ENCODE measurements at regions not wholly inside any gene's neighbourhood (a gene's known extent, or its start where the extent isn't known, plus 50 kb on each side); places are given as distances from the start of the nearest gene placed in this dataset.

DNA sequence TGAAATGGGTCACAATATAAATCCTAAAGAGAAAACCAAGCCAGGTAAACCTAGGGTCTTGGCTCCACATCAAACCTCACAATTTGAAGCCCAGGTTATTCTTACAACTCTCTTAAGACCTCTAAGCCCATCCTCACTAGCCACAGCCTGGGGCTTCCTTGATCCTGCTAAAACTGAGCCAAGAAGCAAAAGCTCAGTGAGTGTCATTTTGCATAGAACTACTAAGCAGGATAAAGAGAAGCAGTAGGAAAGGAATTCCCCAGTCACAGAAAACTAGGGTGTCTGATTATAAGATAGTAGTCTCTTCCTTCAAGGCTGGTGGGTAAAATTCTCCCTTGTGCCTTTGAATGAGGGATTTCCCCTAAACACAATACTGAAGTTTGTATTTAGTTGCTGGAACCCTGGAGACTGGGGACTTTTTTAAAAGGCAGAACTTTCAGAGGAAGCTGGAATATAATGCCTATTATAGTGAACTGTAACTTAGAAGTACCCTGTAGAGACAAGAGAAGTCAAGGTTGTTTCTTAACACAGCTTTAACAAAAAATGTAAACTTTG, 196.6 kb upstream of the KIAA1217 start:
- H3K9me3 Mint-ChIP-seq: peaks cover 21% of the 10 kb centered on the region
- H3K27ac Mint-ChIP-seq: no peak overlapping the region
- TF ChIP-seq, protein P1, sequence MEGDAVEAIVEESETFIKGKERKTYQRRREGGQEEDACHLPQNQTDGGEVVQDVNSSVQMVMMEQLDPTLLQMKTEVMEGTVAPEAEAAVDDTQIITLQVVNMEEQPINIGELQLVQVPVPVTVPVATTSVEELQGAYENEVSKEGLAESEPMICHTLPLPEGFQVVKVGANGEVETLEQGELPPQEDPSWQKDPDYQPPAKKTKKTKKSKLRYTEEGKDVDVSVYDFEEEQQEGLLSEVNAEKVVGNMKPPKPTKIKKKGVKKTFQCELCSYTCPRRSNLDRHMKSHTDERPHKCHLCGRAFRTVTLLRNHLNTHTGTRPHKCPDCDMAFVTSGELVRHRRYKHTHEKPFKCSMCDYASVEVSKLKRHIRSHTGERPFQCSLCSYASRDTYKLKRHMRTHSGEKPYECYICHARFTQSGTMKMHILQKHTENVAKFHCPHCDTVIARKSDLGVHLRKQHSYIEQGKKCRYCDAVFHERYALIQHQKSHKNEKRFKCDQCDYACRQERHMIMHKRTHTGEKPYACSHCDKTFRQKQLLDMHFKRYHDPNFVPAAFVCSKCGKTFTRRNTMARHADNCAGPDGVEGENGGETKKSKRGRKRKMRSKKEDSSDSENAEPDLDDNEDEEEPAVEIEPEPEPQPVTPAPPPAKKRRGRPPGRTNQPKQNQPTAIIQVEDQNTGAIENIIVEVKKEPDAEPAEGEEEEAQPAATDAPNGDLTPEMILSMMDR (IDR thresholded peaks at IDR 0.05): no peak
- no peak overlapping the region for H3K4me3 Mint-ChIP-seq
- no peak for DNase-seq
- no peaks in the 10 kb centered on the region for H3K4me1 Mint-ChIP-seq (ENCODE audit: low read depth)
- no peaks in the 10 kb centered on the region; the same call in 1 of the 2 replicates for H3K27me3 Mint-ChIP-seq (ENCODE audit: insufficient read depth)
- H3K36me3 Mint-ChIP-seq (ENCODE audit: low read depth): no peaks in the 10 kb centered on the region

DNA sequence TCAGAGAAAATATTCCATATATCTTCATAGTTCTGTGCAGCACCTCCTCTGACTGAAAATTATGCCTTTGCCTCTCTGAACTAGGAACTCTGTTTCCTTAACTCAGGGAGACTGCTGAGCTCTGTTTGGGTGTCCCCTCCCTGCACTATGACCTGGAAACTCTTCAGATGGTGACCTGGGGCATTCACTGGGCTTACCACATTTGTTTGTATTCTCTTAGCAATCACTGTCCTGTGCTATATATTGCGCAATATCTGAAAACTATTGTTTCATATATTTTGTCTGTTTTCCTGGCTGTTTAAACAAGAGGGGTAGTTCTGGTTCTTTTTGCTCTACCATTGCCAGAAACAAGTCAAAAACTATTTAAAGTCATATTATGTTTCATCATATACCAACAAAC, 181.8 kb upstream of the KIAA1217 start:
- TF ChIP-seq, protein P1 (IDR thresholded peaks at IDR 0.05): no peak
- peaks cover 21% of the 10 kb centered on the region for H3K9me3 Mint-ChIP-seq
- no peaks in the 10 kb centered on the region; the same call in 1 of the 2 replicates for H3K36me3 Mint-ChIP-seq (ENCODE audit: low read depth)
- H3K4me3 Mint-ChIP-seq: no peak overlapping the region
- H3K27me3 Mint-ChIP-seq (ENCODE audit: insufficient read depth): no peaks in the 10 kb centered on the region
- no peak for DNase-seq
- no peak overlapping the region for H3K27ac Mint-ChIP-seq
- H3K4me1 Mint-ChIP-seq (ENCODE audit: low read depth): no peaks in the 10 kb centered on the region

DNA sequence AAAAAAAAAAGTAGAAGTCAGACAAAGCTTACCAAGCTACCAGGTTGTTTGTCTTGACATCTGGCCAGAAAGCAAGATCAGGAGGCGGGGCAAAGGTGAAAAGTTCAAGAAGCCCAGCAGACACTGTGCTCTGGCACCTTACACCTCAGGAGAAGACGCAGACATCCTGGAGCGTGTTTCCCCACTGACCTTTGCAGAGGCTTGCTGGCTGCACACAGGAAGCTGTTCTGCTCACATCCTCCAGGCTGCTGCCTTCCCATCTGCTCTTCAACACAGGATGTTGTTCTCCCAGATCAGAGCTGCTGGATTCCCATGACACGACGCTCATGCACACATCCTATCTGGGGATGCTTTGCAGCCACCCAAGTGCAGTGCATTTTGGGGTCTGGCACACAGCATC, 174.4 kb upstream of the KIAA1217 start:
- H3K27me3 Mint-ChIP-seq (ENCODE audit: insufficient read depth): no peaks in the 10 kb centered on the region
- H3K36me3 Mint-ChIP-seq (ENCODE audit: low read depth): peaks cover 5% of the 10 kb centered on the region
- DNase-seq: no peak
- no peaks in the 10 kb centered on the region for H3K4me1 Mint-ChIP-seq (ENCODE audit: low read depth)
- no peak overlapping the region for H3K4me3 Mint-ChIP-seq
- peaks cover 51% of the 10 kb centered on the region for H3K9me3 Mint-ChIP-seq
- H3K27ac Mint-ChIP-seq: no peak overlapping the region
- TF ChIP-seq, protein P1 (IDR thresholded peaks at IDR 0.05): no peak

DNA sequence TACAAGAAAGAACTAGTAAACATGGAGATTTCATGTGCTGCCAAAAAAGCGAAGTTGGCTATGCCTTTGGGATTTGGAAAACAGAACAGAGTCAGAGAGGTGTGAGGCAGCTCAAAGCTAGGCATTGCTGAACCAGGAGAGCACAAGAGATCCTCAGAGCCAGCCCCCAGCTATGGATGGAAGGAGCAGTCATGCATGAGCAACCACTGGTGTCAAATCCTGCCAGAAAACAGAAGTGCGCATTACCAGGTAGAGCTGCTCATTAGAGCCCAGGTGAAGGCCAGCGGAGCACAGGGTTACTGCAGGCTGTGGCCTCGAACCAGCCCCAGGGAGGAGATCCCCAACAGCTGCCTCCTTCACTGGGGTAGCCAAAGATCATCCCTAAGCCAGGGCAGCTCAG, 173.2 kb upstream of the KIAA1217 start:
- no peak overlapping the region for H3K27ac Mint-ChIP-seq
- H3K27me3 Mint-ChIP-seq (ENCODE audit: insufficient read depth): no peaks in the 10 kb centered on the region
- no peak for DNase-seq
- peaks cover 5% of the 10 kb centered on the region for H3K36me3 Mint-ChIP-seq (ENCODE audit: low read depth)
- H3K4me3 Mint-ChIP-seq: no peak overlapping the region
- peaks cover 46% of the 10 kb centered on the region for H3K9me3 Mint-ChIP-seq
- no peaks in the 10 kb centered on the region for H3K4me1 Mint-ChIP-seq (ENCODE audit: low read depth)
- TF ChIP-seq, protein P1 (IDR thresholded peaks at IDR 0.05): no peak

DNA sequence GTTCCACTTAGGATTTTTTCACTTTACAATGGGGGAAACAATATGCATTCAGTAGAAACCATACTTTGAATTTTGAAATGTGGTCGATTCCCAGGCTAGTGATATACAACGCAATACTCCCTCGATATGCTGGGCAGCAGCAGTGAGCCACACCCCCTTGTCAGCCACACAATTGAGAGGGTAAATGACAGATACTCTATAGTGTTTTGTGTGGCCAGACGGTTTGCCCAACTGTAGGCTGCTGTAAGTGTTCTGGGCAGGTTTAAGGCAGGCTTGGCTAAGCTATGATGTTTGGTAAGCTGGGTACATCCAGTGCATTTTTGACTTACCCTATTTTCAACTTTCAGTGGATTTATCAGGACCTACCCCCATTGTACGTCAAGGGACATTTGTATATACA, 169.6 kb upstream of the KIAA1217 start:
- no peak for DNase-seq
- H3K36me3 Mint-ChIP-seq (ENCODE audit: low read depth): peaks cover 5% of the 10 kb centered on the region
- TF ChIP-seq, protein P1 (IDR thresholded peaks at IDR 0.05): no peak
- no peaks in the 10 kb centered on the region for H3K27me3 Mint-ChIP-seq (ENCODE audit: insufficient read depth)
- no peak overlapping the region for H3K27ac Mint-ChIP-seq
- no peak overlapping the region for H3K4me3 Mint-ChIP-seq
- H3K4me1 Mint-ChIP-seq (ENCODE audit: low read depth): no peaks in the 10 kb centered on the region
- peaks cover 52% of the 10 kb centered on the region for H3K9me3 Mint-ChIP-seq

DNA sequence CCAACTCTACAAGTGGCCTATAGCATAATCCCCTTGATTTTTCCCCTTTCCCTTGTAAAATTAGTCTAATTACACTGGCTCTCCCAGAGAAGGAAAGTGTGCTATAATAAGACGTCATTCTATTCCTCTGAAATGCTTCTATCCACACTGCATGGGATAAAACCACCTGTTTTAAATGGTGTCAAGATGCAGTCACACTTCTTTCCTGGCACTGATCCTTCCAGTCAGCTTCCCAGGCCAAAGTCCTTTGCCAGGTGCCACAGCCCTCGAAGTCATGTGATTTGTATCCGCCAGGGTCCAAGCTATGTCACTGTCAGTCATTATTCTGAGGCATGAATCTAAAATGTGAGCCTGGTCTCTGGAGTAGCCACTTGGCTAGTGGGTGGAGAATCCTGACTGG, 169.0 kb upstream of the KIAA1217 start:
- Mint-ChIP-seq H3K4me1 (ENCODE audit: low read depth) (no peaks in the 10 kb centered on the region), H3K4me3 (no peak overlapping the region), H3K36me3 (ENCODE audit: low read depth) (peaks cover 2% of the 10 kb centered on the region), H3K27ac (no peak overlapping the region), H3K27me3 (ENCODE audit: insufficient read depth) (no peaks in the 10 kb centered on the region), H3K9me3 (peaks cover 53% of the 10 kb centered on the region)
- TF ChIP-seq, protein P1 (IDR thresholded peaks at IDR 0.05): no peak
- DNase-seq: no peak
